ENCODE measurements at regions not wholly inside any gene's neighbourhood (a gene's known extent, or its start where the extent isn't known, plus 50 kb on each side); places are given as distances from the start of the nearest gene placed in this dataset.

DNA sequence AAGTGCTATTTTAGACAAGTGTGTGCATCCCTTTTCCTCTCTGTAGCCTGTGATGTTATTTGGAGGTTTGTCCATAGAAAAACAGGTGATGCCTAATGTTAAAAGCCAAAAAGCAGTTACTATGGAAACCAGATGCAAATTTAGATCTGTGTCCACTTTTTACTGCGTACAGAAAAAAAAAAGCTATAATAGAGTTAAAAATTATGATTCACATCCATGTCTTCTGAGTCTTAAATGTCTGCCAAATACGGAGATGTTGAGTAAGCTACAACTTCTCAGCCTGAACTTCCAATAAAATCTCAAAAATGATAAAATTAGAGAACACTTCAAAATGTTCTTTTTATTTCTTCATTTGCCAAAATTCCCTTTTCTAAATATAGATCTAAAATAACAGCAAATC is 74.2 kb upstream of the GAP43 start (continued):
- TF ChIP-seq RB1 (IDR thresholded peaks at IDR 0.05; ENCODE audit: borderline replicate concordance) (no peak), SIN3A (IDR thresholded peaks at IDR 0.05; ENCODE audit: low read depth, low read length) (no peak), IRF4 (IDR thresholded peaks at IDR 0.05; ENCODE audit: low read depth, low read length) (no peak), NR2C1 (IDR thresholded peaks at IDR 0.05) (no peak)

GRCh38 chr3:115550285-115550761 is 73.0 kb upstream of the GAP43 start:
- BruUV-seq (replicated peaks), result no TSS peak
- intact Hi-C loops (cut with micrococcal nuclease; ENCODE audit: unreplicated experiment) (no loop called here), in situ Hi-C loops (cut with MboI) (no loop called here)
- WGBS (ENCODE audit: insufficient coverage, insufficient replicate concordance, low lambda C conversion rate, missing lambda C conversion rate), result 100% methylated on average over 1 of the region's 1 CpG
- FAIRE-seq, result no peak
- Histone ChIP-seq H3K9me3 (replicated peaks; ENCODE audit: control insufficient read depth, insufficient read depth, low read length) (no peaks in the 10 kb centered on the region), H3K79me2 (ENCODE audit: control insufficient read depth, insufficient read depth, low read length) (no peaks in the 10 kb centered on the region), H4K20me1 (ENCODE audit: control insufficient read depth, insufficient read depth) (no peaks in the 10 kb centered on the region), H3K4me2 (ENCODE audit: control insufficient read depth, insufficient read depth) (no peak overlapping the region), H3K4me3 (no peak overlapping the region), H3K27ac (ENCODE audit: control insufficient read depth, insufficient read depth) (no peak overlapping the region), H3K36me3 (ENCODE audit: control insufficient read depth in 2 of 2, insufficient read depth in 2 of 2, low read length in 1 of 2) (no peaks in the 10 kb centered on the region), H2AFZ (ENCODE audit: control insufficient read depth, low read depth, low read length) (no peak overlapping the region), H3K9ac (ENCODE audit: control insufficient read depth, insufficient read depth, low read length) (no peak overlapping the region), H3K4me1 (ENCODE audit: control insufficient read depth, insufficient read depth, low read length) (no peaks in the 10 kb centered on the region), H3K27me3 (replicated peaks in 1 of 2; ENCODE audit: control insufficient read depth in 2 of 2, insufficient read depth in 2 of 2, low read length in 1 of 2) (no peaks in the 10 kb centered on the region)
- TF ChIP-seq MEF2A (IDR thresholded peaks at IDR 0.05; ENCODE audit: insufficient read depth, low read depth, low read length) (no peak), YY1 (IDR thresholded peaks at IDR 0.05; ENCODE audit: low read depth, low read length) (no peak), EZH2 (IDR thresholded peaks at IDR 0.05; ENCODE audit: borderline replicate concordance, control insufficient read depth, low read depth, low read length) (no peak), SIN3A (IDR thresholded peaks at IDR 0.05; ENCODE audit: low read depth, low read length) (no peak), SREBF2 (IDR thresholded peaks at IDR 0.05; ENCODE audit: low read length) (no peak), HDAC2 (IDR thresholded peaks at IDR 0.05) (no peak), KDM1A (IDR thresholded peaks at IDR 0.05; ENCODE audit: borderline replicate concordance) (no peak), TCF12 (IDR thresholded peaks at IDR 0.05; ENCODE audit: low read depth, low read length) (no peak), IKZF2 (IDR thresholded peaks at IDR 0.05) (no peak), TBL1XR1 (IDR thresholded peaks at IDR 0.05; ENCODE audit: low read depth, low read length) (no peak), NR2C1 (IDR thresholded peaks at IDR 0.05) (no peak)
- ChIA-PET SMC1A (ENCODE audit: uncharacterized antibody, unreplicated experiment) (interaction anchor here (1.1 kb wide), 1 partner anchor 15 kb away, joined by 3 read pairs; no protein-coding TSS in a partner anchor), CTCF (interaction anchor here (1.0 kb wide), 1 partner anchor 233 kb away, joined by 3 read pairs; no protein-coding TSS in a partner anchor), RAD21 (ENCODE audit: unreplicated experiment) (no interaction called here), POLR2A (no interaction called here)
- no peak for ATAC-seq
- DNase-seq (ENCODE audit: low read depth, low spot score), result no peak
